Astrocyte (in vitro differentiated cells and primary cell): ENCODE measurements at regions not wholly inside any gene's neighbourhood (a gene's known extent, or its start where the extent isn't known, plus 50 kb on each side); places are given as distances from the start of the nearest gene placed in this dataset.

Source experiments
- DNase-seq: peaks from one replicate; pipeline ENCODE4 v3.0.0-alpha.2; 2010; ENCODE audit warnings: low read depth
- FAIRE-seq: peaks from 2 replicates; lab custom pipeline; 2011; peaks lifted over from hg19 to GRCh38; lab: Jason Lieb, UNC
- H2AFZ ChIP-seq: 2 replicates; pipeline ENCODE4 v1.6.0; 2012; ENCODE audit warnings: low read depth, low read length, inconsistent platforms
- H3K27ac ChIP-seq: 2 replicates; pipeline ENCODE4 v1.5.1; 2011; ENCODE audit warnings: low read depth, low read length, inconsistent platforms
- H3K27me3 ChIP-seq: 2 replicates; pipeline ENCODE4 v1.6.0; 2011; ENCODE audit warnings: low read length, inconsistent platforms; ENCODE audit not compliant: insufficient read depth
- H3K36me3 ChIP-seq: 2 replicates; pipeline ENCODE4 v1.5.1; 2011; ENCODE audit warnings: low read length, inconsistent platforms; ENCODE audit not compliant: insufficient read depth
- H3K4me1 ChIP-seq: 2 replicates; pipeline ENCODE4 v1.5.1; 2011; ENCODE audit warnings: low read length, inconsistent platforms; ENCODE audit not compliant: insufficient read depth
- H3K4me2 ChIP-seq: 2 replicates; pipeline ENCODE4 v1.6.0; 2012; ENCODE audit warnings: low read length, inconsistent platforms
- H3K4me3 ChIP-seq: 2 replicates; pipeline ENCODE4 v1.5.1; 2011; ENCODE audit warnings: low read depth, mild to moderate bottlenecking, low read length, inconsistent platforms; ENCODE audit not compliant: insufficient read depth
- H3K79me2 ChIP-seq: 2 replicates; pipeline ENCODE4 v1.6.0; 2012; ENCODE audit warnings: mild to moderate bottlenecking, low read length, inconsistent platforms; ENCODE audit not compliant: insufficient read depth
- H3K9ac ChIP-seq: 2 replicates; pipeline ENCODE4 v1.6.0; 2012; ENCODE audit warnings: mild to moderate bottlenecking, low read length, inconsistent platforms
- H3K9me3 ChIP-seq: 2 replicates; pipeline ENCODE4 v1.5.1; 2012; ENCODE audit warnings: low read depth, mild to moderate bottlenecking, low read length, inconsistent platforms; ENCODE audit not compliant: insufficient read depth
- H4K20me1 ChIP-seq: 2 replicates; pipeline ENCODE4 v1.6.0; 2012; ENCODE audit warnings: low read length, inconsistent platforms; ENCODE audit not compliant: insufficient read depth
- H3K27ac Mint-ChIP-seq: one replicate; pipeline ENCODE4 v1.8.0; 2021; ENCODE audit warnings: mild to moderate bottlenecking, mixed read lengths; ENCODE audit not compliant: unreplicated experiment
- H3K27me3 Mint-ChIP-seq: one replicate; pipeline ENCODE4 v1.8.0; 2021; ENCODE audit warnings: low read depth, mixed read lengths; ENCODE audit not compliant: unreplicated experiment
- H3K36me3 Mint-ChIP-seq: one replicate; pipeline ENCODE4 v1.8.0; 2021; ENCODE audit warnings: low read depth, mixed read lengths; ENCODE audit not compliant: unreplicated experiment
- H3K4me1 Mint-ChIP-seq: one replicate; pipeline ENCODE4 v1.8.0; 2021; ENCODE audit warnings: low read depth, mixed read lengths; ENCODE audit not compliant: unreplicated experiment
- H3K4me3 Mint-ChIP-seq: one replicate; pipeline ENCODE4 v1.8.0; 2021; ENCODE audit warnings: mild to moderate bottlenecking, moderate library complexity, mixed read lengths; ENCODE audit not compliant: unreplicated experiment
- H3K9me3 Mint-ChIP-seq: one replicate; pipeline ENCODE4 v1.8.0; 2021; ENCODE audit warnings: mild to moderate bottlenecking, mixed read lengths; ENCODE audit not compliant: unreplicated experiment
- CTCF ChIP-seq: IDR thresholded peaks from 2 replicates; pipeline ENCODE4 v1.5.1; 2011; ENCODE audit warnings: low read depth, mild to moderate bottlenecking, inconsistent platforms, low read length, moderate library complexity; ENCODE audit not compliant: insufficient read depth
- EZH2 ChIP-seq: IDR thresholded peaks from 2 replicates; pipeline ENCODE4 v1.6.1; 2012; ENCODE audit warnings: mild to moderate bottlenecking, low read length, inconsistent platforms; ENCODE audit not compliant: insufficient read depth

GRCh38 chr12:29088611-29089219 is 60.4 kb upstream of the FAR2 start:
- Mint-ChIP-seq H3K4me1 (no peaks in the 10 kb centered on the region), H3K36me3 (no peaks in the 10 kb centered on the region), H3K27me3 (no peaks in the 10 kb centered on the region), H3K27ac (no peak overlapping the region), H3K9me3 (peaks cover 4% of the 10 kb centered on the region), H3K4me3 (no peak overlapping the region)
- no peaks in the 10 kb centered on the region for H3K36me3 ChIP-seq
- no peaks in the 10 kb centered on the region for H3K27me3 ChIP-seq
- H3K9me3 ChIP-seq: no peaks in the 10 kb centered on the region
- H3K4me2 ChIP-seq: no peak overlapping the region
- no peaks in the 10 kb centered on the region for H3K79me2 ChIP-seq
- no peaks in the 10 kb centered on the region for H3K4me1 ChIP-seq
- H3K27ac ChIP-seq: no peak overlapping the region
- no peak overlapping the region for H3K4me3 ChIP-seq
- H2AFZ ChIP-seq: no peak overlapping the region
- DNase-seq: no peak
- no peak overlapping the region for H3K9ac ChIP-seq
- H4K20me1 ChIP-seq: no peaks in the 10 kb centered on the region
- no peak for TF ChIP-seq EZH2
- TF ChIP-seq CTCF: peak; percentile 46
- no peak for FAIRE-seq
